ENCODE measurements at regions not wholly inside any gene's neighbourhood (a gene's known extent, or its start where the extent isn't known, plus 50 kb on each side); places are given as distances from the start of the nearest gene placed in this dataset.

GRCh38 chr7:20556091-20556490 lies 59.4 kb upstream of the ABCB5 start:
- no peak for TF ChIP-seq Cebpa-rat (IDR thresholded peaks at IDR 0.05)
- Histone ChIP-seq H3K4me1 (0 out of 20 replicates have a peak, but pooled peaks cover 0 to 4% (median 0%) of the 10 kb centered on the region in 10 experiments), H3K27ac (no peak overlapping the region)

DNA sequence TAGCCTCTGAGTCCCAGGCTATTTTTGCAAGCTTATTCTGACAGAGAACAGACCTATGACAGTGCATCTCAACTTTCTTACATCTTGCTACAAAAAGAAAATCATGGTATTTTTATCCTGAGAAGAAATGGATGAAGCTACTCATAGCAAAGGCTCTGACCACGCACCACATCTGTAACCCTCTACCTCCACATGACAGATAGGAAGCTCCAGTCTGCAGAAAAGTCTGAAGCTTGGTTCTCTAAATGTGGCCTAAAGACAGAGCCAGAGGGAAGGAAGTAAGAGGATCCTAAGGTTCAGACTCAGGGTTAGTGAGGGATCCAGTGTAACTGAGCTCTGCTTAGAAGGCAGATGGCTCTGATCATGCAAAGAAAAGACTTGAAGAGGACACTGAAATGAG lies 58.4 kb upstream of the ABCB5 start:
- no peak for TF ChIP-seq Cebpa-rat (IDR thresholded peaks at IDR 0.05)
- Histone ChIP-seq H3K4me3 (no peak overlapping the region), H3K27me3 (no peaks in the 10 kb centered on the region), H3K27ac (no peak overlapping the region), H4K20me1 (no peaks in the 10 kb centered on the region), H3K4me1 (0 out of 20 replicates have a peak, but pooled peaks cover 0 to 4% (median 0%) of the 10 kb centered on the region in 10 experiments), H3K4me2 (peak overlapping the region in 1 of 11 experiments; percentile 3; a peak in 1 of 22 replicates), H3K36me3 (no peaks in the 10 kb centered on the region), H3K9me3 (replicated peaks in 1 of 11) (peaks cover 0 to 6% (median 0%) of the 10 kb centered on the region in 11 experiments; a peak in 2 of 22 replicates), H3K9ac (no peak overlapping the region)

More at GRCh38 chr7:20556091-20556490, 59.4 kb upstream of the ABCB5 start:
- no peaks in the 10 kb centered on the region for H3K36me3 ChIP-seq
- H3K4me3 ChIP-seq = no peak overlapping the region
- H4K20me1 ChIP-seq = no peaks in the 10 kb centered on the region
- H3K4me2 ChIP-seq = no peak overlapping the region
- no peak overlapping the region for H3K9ac ChIP-seq
- H3K27me3 ChIP-seq = no peaks in the 10 kb centered on the region
- H3K9me3 ChIP-seq (replicated peaks in 1 of 11) = peaks cover 0 to 6% (median 0%) of the 10 kb centered on the region in 11 experiments; a peak in 2 of 22 replicates

GRCh38 chr7:20558963-20559716 lies 56.3 kb upstream of the ABCB5 start:
- 0 out of 20 replicates have a peak, but pooled peaks cover 0 to 4% (median 0%) of the 10 kb centered on the region in 10 experiments for H3K4me1 ChIP-seq
- H3K4me3 ChIP-seq = no peak overlapping the region
- peaks cover 0 to 6% (median 0%) of the 10 kb centered on the region in 11 experiments; a peak in 2 of 22 replicates for H3K9me3 ChIP-seq (replicated peaks in 1 of 11)
- no peak for TF ChIP-seq Cebpa-rat (IDR thresholded peaks at IDR 0.05)
- H3K27me3 ChIP-seq = no peaks in the 10 kb centered on the region
- H4K20me1 ChIP-seq = no peaks in the 10 kb centered on the region
- no peak overlapping the region for H3K4me2 ChIP-seq
- H3K27ac ChIP-seq = no peak overlapping the region
- H3K9ac ChIP-seq = no peak overlapping the region
- no peaks in the 10 kb centered on the region for H3K36me3 ChIP-seq

- no peak for TF ChIP-seq Cebpa-rat (IDR thresholded peaks at IDR 0.05)
- H3K9ac ChIP-seq = no peak overlapping the region
- no peaks in the 10 kb centered on the region for H4K20me1 ChIP-seq
- H3K4me1 ChIP-seq = 0 out of 20 replicates have a peak, but pooled peaks cover 0 to 4% (median 0%) of the 10 kb centered on the region in 10 experiments
- H3K4me3 ChIP-seq = no peak overlapping the region
- H3K4me2 ChIP-seq = no peak overlapping the region
- H3K27me3 ChIP-seq = no peaks in the 10 kb centered on the region
- peaks cover 0 to 6% (median 0%) of the 10 kb centered on the region in 11 experiments; a peak in 2 of 22 replicates for H3K9me3 ChIP-seq (replicated peaks in 1 of 11)
- no peak overlapping the region for H3K27ac ChIP-seq
- no peaks in the 10 kb centered on the region for H3K36me3 ChIP-seq
Measured at GRCh38 chr7:20559883-20560282, 55.6 kb upstream of the ABCB5 start.

GRCh38 chr7:20560325-20561180 lies 54.9 kb upstream of the ABCB5 start:
- Histone ChIP-seq H3K36me3 (no peaks in the 10 kb centered on the region), H3K9me3 (replicated peaks in 1 of 11) (peaks cover 0 to 6% (median 0%) of the 10 kb centered on the region in 11 experiments; a peak in 2 of 22 replicates), H3K27me3 (no peaks in the 10 kb centered on the region), H3K4me1 (0 out of 20 replicates have a peak, but pooled peaks cover 0 to 4% (median 0%) of the 10 kb centered on the region in 10 experiments), H4K20me1 (no peaks in the 10 kb centered on the region), H3K9ac (no peak overlapping the region), H3K27ac (no peak overlapping the region), H3K4me2 (no peak overlapping the region), H3K4me3 (no peak overlapping the region)
- TF ChIP-seq Cebpa-rat (IDR thresholded peaks at IDR 0.05) = no peak

GRCh38 chr7:20561466-20561865 lies 54.0 kb upstream of the ABCB5 start:
- H3K36me3 ChIP-seq = no peaks in the 10 kb centered on the region
- H4K20me1 ChIP-seq = no peaks in the 10 kb centered on the region
- no peak for TF ChIP-seq Cebpa-rat (IDR thresholded peaks at IDR 0.05)
- 0 out of 20 replicates have a peak, but pooled peaks cover 0 to 4% (median 0%) of the 10 kb centered on the region in 10 experiments for H3K4me1 ChIP-seq
- no peak overlapping the region for H3K4me3 ChIP-seq
- no peaks in the 10 kb centered on the region for H3K27me3 ChIP-seq
- H3K9me3 ChIP-seq (replicated peaks in 1 of 11) = peaks cover 0 to 6% (median 0%) of the 10 kb centered on the region in 11 experiments; a peak in 2 of 22 replicates
- no peak overlapping the region for H3K9ac ChIP-seq
- H3K27ac ChIP-seq = no peak overlapping the region
- no peak overlapping the region for H3K4me2 ChIP-seq

DNA sequence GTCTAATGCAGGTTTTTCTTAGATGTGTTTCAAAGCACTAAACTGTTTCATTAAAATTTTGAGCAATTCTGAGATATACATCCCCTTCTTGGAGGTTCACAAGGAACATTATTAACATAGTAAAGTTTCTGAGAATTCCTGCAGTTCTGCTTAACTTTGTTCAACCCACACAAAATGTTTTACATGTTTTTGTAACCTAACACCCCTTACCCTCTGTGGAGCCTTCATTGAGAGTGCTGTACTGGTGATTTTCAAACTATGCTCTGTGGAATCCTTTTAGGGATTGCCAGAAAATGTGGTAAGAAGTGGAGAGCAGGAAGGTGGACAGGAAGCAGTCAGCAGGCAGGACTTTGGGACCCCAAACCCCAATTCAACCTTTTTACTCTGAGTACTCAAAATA lies 53.6 kb upstream of the ABCB5 start:
- no peak overlapping the region for H3K27ac ChIP-seq
- no peaks in the 10 kb centered on the region for H3K36me3 ChIP-seq
- no peaks in the 10 kb centered on the region for H3K27me3 ChIP-seq
- H4K20me1 ChIP-seq = no peaks in the 10 kb centered on the region
- H3K4me2 ChIP-seq = no peak overlapping the region
- H3K4me1 ChIP-seq = 0 out of 20 replicates have a peak, but pooled peaks cover 0 to under 1% (median 0%) of the 10 kb centered on the region in 10 experiments
- peaks cover 0 to 6% (median 0%) of the 10 kb centered on the region in 11 experiments; a peak in 2 of 22 replicates for H3K9me3 ChIP-seq (replicated peaks in 1 of 11)
- no peak overlapping the region for H3K4me3 ChIP-seq
- no peak overlapping the region for H3K9ac ChIP-seq
- no peak for TF ChIP-seq Cebpa-rat (IDR thresholded peaks at IDR 0.05)

- Histone ChIP-seq H3K4me2 (no peak overlapping the region), H3K9me3 (replicated peaks in 1 of 11) (peaks cover 0 to 6% (median 0%) of the 10 kb centered on the region in 11 experiments; a peak in 2 of 22 replicates), H4K20me1 (no peaks in the 10 kb centered on the region), H3K4me1 (no peaks in the 10 kb centered on the region), H3K9ac (no peak overlapping the region), H3K4me3 (no peak overlapping the region), H3K27me3 (no peaks in the 10 kb centered on the region), H3K36me3 (no peaks in the 10 kb centered on the region), H3K27ac (no peak overlapping the region)
- no peak for TF ChIP-seq Cebpa-rat (IDR thresholded peaks at IDR 0.05)
Measured at GRCh38 chr7:20562461-20562860, 53.0 kb upstream of the ABCB5 start.

Measured in BLaER1 treated with 17β-estradiol and CSF1 and Interleukin-3, amounts not matched to agents 10 nM and 100 nM (cell line).